ENCODE measurements at regions not wholly inside any gene's neighbourhood (a gene's known extent, or its start where the extent isn't known, plus 50 kb on each side); places are given as distances from the start of the nearest gene placed in this dataset.

DNA sequence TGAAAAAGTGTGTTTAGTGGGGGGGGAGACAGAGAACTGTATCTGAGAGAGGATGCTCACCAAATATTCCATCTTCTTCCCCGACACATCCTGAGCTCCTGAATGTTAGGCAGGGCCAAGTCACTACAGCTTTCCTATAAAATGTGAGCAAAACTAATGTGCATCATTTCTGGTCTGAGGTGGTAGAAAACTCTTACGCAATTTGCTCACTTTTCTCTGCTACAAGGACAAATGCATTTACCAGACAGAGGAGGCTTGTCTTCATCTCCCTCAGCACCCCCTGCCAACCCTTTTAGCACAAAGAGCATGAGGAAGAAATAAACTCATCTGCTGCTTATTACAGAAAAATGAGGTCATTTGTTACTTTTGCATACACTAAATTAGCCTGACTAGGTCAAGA, 554.0 kb downstream of the RNF144A start:
- no peak for TF ChIP-seq POLR2A (IDR thresholded peaks at IDR 0.05)
- TF ChIP-seq, protein P1, sequence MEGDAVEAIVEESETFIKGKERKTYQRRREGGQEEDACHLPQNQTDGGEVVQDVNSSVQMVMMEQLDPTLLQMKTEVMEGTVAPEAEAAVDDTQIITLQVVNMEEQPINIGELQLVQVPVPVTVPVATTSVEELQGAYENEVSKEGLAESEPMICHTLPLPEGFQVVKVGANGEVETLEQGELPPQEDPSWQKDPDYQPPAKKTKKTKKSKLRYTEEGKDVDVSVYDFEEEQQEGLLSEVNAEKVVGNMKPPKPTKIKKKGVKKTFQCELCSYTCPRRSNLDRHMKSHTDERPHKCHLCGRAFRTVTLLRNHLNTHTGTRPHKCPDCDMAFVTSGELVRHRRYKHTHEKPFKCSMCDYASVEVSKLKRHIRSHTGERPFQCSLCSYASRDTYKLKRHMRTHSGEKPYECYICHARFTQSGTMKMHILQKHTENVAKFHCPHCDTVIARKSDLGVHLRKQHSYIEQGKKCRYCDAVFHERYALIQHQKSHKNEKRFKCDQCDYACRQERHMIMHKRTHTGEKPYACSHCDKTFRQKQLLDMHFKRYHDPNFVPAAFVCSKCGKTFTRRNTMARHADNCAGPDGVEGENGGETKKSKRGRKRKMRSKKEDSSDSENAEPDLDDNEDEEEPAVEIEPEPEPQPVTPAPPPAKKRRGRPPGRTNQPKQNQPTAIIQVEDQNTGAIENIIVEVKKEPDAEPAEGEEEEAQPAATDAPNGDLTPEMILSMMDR (IDR thresholded peaks at IDR 0.05): no peak
- no peak for TF ChIP-seq EP300 (IDR thresholded peaks at IDR 0.05; ENCODE audit: low read depth)
- TF ChIP-seq POLR2AphosphoS5 (IDR thresholded peaks at IDR 0.05): no peak
- Histone ChIP-seq H3K27ac (no peak overlapping the region), H3K27me3 (no peaks in the 10 kb centered on the region), H3K36me3 (no peaks in the 10 kb centered on the region), H3K9me3 (no peaks in the 10 kb centered on the region), H3K4me3 (no peak overlapping the region), H3K4me1 (no peaks in the 10 kb centered on the region)
- intact Hi-C loops (cut with DNase I; ENCODE audit: low total_unique reads): no loop called here
- DNase-seq: no peak
- in situ Hi-C loops (cut with MboI; ENCODE audit: low pct_ligation_motif_present in 1 of 4, low pct_unique_long_range_greater_than_20kb in 1 of 4, low sequenced_read_pairs in 3 of 4): no loop called here
- WGBS, 2 donors (ENCODE audit: low coverage in 1 of 2): 88 to 100% methylated on average over 2 of the region's 2 CpGs

DNA sequence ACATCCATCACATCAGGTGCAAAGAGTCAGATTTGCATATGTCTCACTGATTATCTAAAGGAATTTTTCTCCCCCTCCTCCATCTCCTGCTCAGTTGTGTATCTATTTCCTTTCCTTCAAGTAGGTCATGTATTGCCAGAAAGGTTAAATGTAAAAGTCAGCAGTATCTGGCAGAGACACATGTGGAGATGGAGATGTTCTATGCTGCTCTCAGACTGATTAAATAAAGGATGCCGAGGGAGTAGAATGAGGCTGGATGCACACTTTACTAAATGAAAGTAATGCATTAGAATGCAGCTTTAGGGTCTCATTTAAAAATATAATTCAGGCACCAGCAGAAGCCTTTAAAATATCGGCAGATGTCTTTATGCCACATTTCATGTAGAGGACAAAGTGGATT, 555.3 kb downstream of the RNF144A start:
- no peak for DNase-seq
- 70 to 82% methylated on average over 2 of the region's 2 CpGs for WGBS, 2 donors (ENCODE audit: low coverage in 1 of 2)
- in situ Hi-C loops (cut with MboI; ENCODE audit: low pct_ligation_motif_present in 1 of 4, low pct_unique_long_range_greater_than_20kb in 1 of 4, low sequenced_read_pairs in 3 of 4) (no loop called here), intact Hi-C loops (cut with DNase I; ENCODE audit: low total_unique reads) (no loop called here)
- TF ChIP-seq, protein P1 (IDR thresholded peaks at IDR 0.05): no peak
- Histone ChIP-seq H3K9me3 (no peaks in the 10 kb centered on the region), H3K4me1 (no peaks in the 10 kb centered on the region), H3K27me3 (no peaks in the 10 kb centered on the region), H3K36me3 (no peaks in the 10 kb centered on the region), H3K4me3 (no peak overlapping the region), H3K27ac (no peak overlapping the region)

DNA sequence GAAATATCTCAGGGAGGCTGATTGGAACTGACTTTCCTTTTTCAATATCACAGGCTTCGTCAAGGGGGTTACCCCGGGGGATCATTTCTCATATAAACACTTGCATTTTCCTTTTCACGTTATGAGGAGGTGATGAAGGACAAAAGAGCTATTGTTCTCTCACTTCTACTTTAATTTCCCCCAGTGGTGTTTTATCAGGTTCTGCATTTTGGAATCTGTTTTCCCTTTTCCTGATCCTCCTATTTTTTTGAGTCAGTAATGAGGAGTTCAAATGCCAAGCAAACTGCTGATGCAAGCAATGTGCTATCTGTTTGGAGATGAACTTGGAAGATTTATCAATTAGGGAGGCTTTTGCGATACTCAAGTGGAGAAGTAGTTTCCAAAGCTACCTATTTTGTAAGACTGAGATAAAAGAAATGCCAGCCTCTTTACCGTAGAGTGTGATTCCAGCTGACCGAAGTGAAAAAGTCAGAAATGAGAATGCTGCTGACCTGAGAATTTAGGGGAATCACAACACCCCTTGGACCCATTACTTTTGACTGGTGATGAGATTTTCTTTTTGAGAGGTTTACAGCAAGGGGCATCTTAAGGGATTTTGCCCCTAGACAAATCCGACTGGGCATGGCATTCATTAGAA, 556.0 kb downstream of the RNF144A start:
- Histone ChIP-seq H3K4me1 (no peaks in the 10 kb centered on the region), H3K27me3 (no peaks in the 10 kb centered on the region), H3K36me3 (no peaks in the 10 kb centered on the region), H3K27ac (no peak overlapping the region), H3K4me3 (no peak overlapping the region), H3K9me3 (no peaks in the 10 kb centered on the region)
- TF ChIP-seq, protein P1 (IDR thresholded peaks at IDR 0.05): no peak
- TF ChIP-seq POLR2A (IDR thresholded peaks at IDR 0.05): no peak
- TF ChIP-seq POLR2AphosphoS5 (IDR thresholded peaks at IDR 0.05): no peak
- no peak for TF ChIP-seq EP300 (IDR thresholded peaks at IDR 0.05; ENCODE audit: low read depth)
- no peak for DNase-seq
- in situ Hi-C loops (cut with MboI; ENCODE audit: low pct_ligation_motif_present in 1 of 4, low pct_unique_long_range_greater_than_20kb in 1 of 4, low sequenced_read_pairs in 3 of 4) (no loop called here), intact Hi-C loops (cut with DNase I; ENCODE audit: low total_unique reads) (no loop called here)
- 56 to 67% methylated on average over 7 of the region's 7 CpGs for WGBS, 2 donors (ENCODE audit: low coverage in 1 of 2)

DNA sequence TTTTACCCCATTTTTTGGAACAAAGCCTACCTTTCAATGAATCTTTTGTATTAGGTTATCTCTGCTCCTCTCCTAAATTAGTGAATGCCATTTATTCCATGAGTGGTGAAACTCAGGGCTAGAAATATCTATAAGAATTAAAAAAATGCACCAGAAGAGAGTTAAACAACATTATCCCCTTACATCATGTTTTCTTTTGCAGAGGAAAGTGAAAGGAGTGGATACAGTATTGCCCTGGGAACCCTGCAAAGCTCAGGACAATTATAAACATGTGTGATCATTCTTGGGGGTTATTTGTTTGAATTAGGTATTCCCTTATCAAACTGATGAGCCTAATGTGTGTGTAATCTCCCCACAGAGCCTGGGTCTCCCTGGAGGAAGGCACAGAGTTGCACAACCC, 559.2 kb downstream of the RNF144A start:
- Histone ChIP-seq H3K4me3 (no peak overlapping the region), H3K36me3 (no peaks in the 10 kb centered on the region), H3K9me3 (no peaks in the 10 kb centered on the region), H3K27me3 (no peaks in the 10 kb centered on the region), H3K27ac (no peak overlapping the region), H3K4me1 (no peaks in the 10 kb centered on the region)
- no peak for DNase-seq
- intact Hi-C loops (cut with DNase I; ENCODE audit: low total_unique reads): no loop called here
- TF ChIP-seq, protein P1 (IDR thresholded peaks at IDR 0.05): no peak
- TF ChIP-seq EP300 (IDR thresholded peaks at IDR 0.05; ENCODE audit: low read depth): no peak
- TF ChIP-seq POLR2AphosphoS5 (IDR thresholded peaks at IDR 0.05): no peak
- no peak for TF ChIP-seq POLR2A (IDR thresholded peaks at IDR 0.05)
- in situ Hi-C loops (cut with MboI; ENCODE audit: low pct_ligation_motif_present in 1 of 4, low pct_unique_long_range_greater_than_20kb in 1 of 4, low sequenced_read_pairs in 3 of 4): no loop called here
